ENCODE measurements at regions not wholly inside any gene's neighbourhood (a gene's known extent, or its start where the extent isn't known, plus 50 kb on each side); places are given as distances from the start of the nearest gene placed in this dataset.
"Not testable (repeated sequence)": the region's sequence is repeated elsewhere in the genome, so short reads cannot be mapped to it uniquely, and the experiment has no call there.

DNA sequence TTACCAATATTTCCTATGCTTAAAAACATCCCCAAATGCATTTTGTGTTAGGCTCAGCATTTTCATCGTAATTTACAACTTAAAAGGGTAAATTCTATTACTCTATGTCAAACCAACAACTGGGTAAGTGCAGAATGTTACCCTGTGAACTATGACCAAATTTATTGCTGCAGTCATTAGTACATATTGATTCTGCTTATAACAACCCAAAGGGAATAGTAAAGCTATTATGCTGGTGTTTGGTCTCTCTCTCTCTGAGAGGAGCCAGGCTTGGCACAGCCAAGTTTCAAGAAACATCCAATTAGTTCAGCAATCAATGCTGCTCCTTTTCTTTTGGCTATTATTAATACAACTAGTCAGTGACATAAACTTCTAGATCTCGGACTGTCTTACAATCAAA, 747.7 kb downstream of the CENPC start:
- TF ChIP-seq POLR2A (IDR thresholded peaks at IDR 0.05) (no peak), EP300 (IDR thresholded peaks at IDR 0.05) (no peak), POLR2AphosphoS5 (IDR thresholded peaks at IDR 0.05) (no peak)
- TF ChIP-seq, protein P1, sequence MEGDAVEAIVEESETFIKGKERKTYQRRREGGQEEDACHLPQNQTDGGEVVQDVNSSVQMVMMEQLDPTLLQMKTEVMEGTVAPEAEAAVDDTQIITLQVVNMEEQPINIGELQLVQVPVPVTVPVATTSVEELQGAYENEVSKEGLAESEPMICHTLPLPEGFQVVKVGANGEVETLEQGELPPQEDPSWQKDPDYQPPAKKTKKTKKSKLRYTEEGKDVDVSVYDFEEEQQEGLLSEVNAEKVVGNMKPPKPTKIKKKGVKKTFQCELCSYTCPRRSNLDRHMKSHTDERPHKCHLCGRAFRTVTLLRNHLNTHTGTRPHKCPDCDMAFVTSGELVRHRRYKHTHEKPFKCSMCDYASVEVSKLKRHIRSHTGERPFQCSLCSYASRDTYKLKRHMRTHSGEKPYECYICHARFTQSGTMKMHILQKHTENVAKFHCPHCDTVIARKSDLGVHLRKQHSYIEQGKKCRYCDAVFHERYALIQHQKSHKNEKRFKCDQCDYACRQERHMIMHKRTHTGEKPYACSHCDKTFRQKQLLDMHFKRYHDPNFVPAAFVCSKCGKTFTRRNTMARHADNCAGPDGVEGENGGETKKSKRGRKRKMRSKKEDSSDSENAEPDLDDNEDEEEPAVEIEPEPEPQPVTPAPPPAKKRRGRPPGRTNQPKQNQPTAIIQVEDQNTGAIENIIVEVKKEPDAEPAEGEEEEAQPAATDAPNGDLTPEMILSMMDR (IDR thresholded peaks at IDR 0.05), result no peak
- Histone ChIP-seq H3K36me3 (no peaks in the 10 kb centered on the region), H3K27me3 (no peaks in the 10 kb centered on the region), H3K27ac (no peak overlapping the region), H3K9me3 (no peaks in the 10 kb centered on the region), H3K4me1 (no peaks in the 10 kb centered on the region), H3K4me3 (no peak overlapping the region)
- intact Hi-C loops (cut with DNase I), result no loop called here
- WGBS, 2 donors, result 75 to 76% methylated on average over 2 of the region's 2 CpGs
- DNase-seq, result no peak

DNA sequence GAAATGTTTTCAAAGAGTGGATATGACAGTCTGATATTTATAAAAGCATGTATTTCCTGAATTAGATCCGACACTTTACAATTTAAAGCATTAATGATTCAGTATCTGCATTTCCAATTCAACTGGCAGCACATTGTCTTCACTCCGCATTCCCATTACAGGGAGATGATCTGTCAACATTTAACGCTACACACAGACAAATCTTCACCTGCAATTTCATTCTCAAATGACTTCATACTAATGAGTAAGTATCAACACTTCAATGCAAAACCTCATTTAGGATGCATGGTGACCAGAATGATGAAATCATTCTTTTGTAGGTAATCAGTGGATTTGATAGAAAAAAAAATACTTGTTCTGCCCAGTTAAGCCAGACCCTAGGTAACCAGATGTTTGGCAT, 749.6 kb downstream of the CENPC start:
- WGBS, 2 donors, result 88 to 89% methylated on average over 3 of the region's 3 CpGs
- TF ChIP-seq POLR2AphosphoS5 (IDR thresholded peaks at IDR 0.05), result no peak
- no peak for TF ChIP-seq POLR2A (IDR thresholded peaks at IDR 0.05)
- Histone ChIP-seq H3K4me1 (no peaks in the 10 kb centered on the region), H3K36me3 (no peaks in the 10 kb centered on the region), H3K27ac (no peak overlapping the region), H3K4me3 (no peak overlapping the region), H3K9me3 (no peaks in the 10 kb centered on the region), H3K27me3 (no peaks in the 10 kb centered on the region)
- intact Hi-C loops (cut with DNase I), result no loop called here
- DNase-seq, result no peak

DNA sequence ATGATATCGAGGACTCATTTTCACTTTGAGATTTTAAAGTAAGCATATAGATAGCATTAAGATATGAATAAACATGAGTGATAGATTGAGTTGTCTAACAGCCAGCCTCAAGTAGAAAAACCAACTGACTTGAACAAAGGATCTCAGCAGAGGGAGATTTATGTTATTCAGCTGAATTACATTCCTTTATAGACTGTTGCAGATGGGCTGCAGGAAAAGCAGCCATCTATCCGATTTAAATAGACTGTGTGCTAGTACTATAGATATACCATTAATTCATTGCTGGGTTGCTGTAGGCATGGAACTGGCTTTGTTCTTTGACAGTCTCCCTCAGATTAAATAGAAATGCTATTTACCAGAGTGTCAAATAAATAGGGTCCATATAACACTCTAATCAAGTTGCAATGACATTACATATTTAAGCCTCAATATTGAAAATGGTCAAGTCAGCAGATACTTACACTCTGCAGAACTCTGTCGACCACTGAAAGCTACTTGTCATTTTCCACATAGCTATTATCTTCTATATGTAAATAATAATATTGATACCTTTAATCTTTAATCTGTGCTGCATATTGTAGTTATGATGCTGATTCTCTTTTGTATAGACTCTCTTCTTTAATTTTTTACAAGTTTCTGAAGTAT, 750.8 kb downstream of the CENPC start:
- TF ChIP-seq POLR2AphosphoS5 (IDR thresholded peaks at IDR 0.05) (no peak), EP300 (IDR thresholded peaks at IDR 0.05) (no peak), POLR2A (IDR thresholded peaks at IDR 0.05) (no peak)
- TF ChIP-seq, protein P1 (IDR thresholded peaks at IDR 0.05), result no peak
- Histone ChIP-seq H3K4me3 (no peak overlapping the region), H3K9me3 (no peaks in the 10 kb centered on the region), H3K27me3 (no peaks in the 10 kb centered on the region), H3K36me3 (no peaks in the 10 kb centered on the region), H3K27ac (no peak overlapping the region), H3K4me1 (no peaks in the 10 kb centered on the region)
- DNase-seq, result no peak
- intact Hi-C loops (cut with DNase I), result no loop called here
- WGBS, 2 donors, result 74 to 82% methylated on average over 3 of the region's 3 CpGs

DNA sequence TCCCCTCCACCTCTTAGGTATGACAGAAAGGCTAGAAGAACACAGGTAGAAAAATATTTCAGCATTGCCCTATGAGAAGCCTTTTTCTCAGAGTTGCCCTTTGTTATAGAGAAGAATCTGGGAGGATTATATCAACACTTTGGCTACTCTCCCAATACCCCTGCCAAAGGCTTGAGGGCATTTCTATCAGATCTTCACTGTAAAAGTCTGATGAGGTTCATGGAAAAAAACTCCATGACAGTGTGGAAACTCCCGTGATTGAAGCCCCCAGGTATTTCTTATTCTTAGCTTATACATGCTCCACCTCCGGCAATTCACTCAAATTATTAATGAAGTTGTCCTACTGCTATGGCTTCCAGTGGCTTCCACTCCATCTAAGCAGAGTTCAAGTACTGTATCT, 753.6 kb downstream of the CENPC start:
- Histone ChIP-seq H3K4me3 (no peak overlapping the region), H3K27me3 (no peaks in the 10 kb centered on the region), H3K9me3 (no peaks in the 10 kb centered on the region), H3K36me3 (no peaks in the 10 kb centered on the region), H3K27ac (no peak overlapping the region), H3K4me1 (no peaks in the 10 kb centered on the region)
- intact Hi-C loops (cut with DNase I), result no loop called here
- no peak for DNase-seq
- WGBS, 2 donors, result 82 to 86% methylated on average over 2 of the region's 2 CpGs
- TF ChIP-seq EP300 (IDR thresholded peaks at IDR 0.05), result no peak
- TF ChIP-seq POLR2AphosphoS5 (IDR thresholded peaks at IDR 0.05), result no peak
- TF ChIP-seq, protein P1 (IDR thresholded peaks at IDR 0.05), result no peak

DNA sequence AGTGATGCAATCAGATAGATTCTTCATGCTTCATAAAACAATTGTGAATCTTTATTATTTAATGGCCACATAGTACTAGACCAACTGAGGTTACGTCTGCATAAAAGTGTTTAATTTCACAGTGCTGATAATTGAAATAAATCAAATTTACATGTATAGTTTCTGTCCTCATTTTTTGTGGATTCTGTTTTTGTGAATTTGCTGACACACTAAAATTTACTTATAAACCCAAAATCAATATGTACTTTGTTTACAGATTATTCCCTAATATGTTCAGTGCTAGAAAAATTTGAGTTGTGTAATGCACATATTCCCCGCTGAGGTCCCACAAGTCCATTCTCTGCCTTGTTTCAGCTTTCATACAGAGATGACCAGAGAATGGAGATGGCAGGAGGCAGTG, 759.8 kb downstream of the CENPC start:
- intact Hi-C loops (cut with DNase I), result no loop called here
- no peaks in the 10 kb centered on the region for H3K4me1 ChIP-seq
- no peaks in the 10 kb centered on the region for H3K36me3 ChIP-seq
- H3K9me3 ChIP-seq, result no peaks in the 10 kb centered on the region
- TF ChIP-seq, protein P1 (IDR thresholded peaks at IDR 0.05), result no peak
- TF ChIP-seq POLR2A (IDR thresholded peaks at IDR 0.05), result no peak
- no peak for TF ChIP-seq POLR2AphosphoS5 (IDR thresholded peaks at IDR 0.05)
- TF ChIP-seq EP300 (IDR thresholded peaks at IDR 0.05), result no peak
- H3K4me3 ChIP-seq, result no peak overlapping the region
- 86 to 91% methylated on average over 2 of the region's 2 CpGs for WGBS, 2 donors
- no peak for DNase-seq
- no peaks in the 10 kb centered on the region for H3K27me3 ChIP-seq
- no peak overlapping the region for H3K27ac ChIP-seq

DNA sequence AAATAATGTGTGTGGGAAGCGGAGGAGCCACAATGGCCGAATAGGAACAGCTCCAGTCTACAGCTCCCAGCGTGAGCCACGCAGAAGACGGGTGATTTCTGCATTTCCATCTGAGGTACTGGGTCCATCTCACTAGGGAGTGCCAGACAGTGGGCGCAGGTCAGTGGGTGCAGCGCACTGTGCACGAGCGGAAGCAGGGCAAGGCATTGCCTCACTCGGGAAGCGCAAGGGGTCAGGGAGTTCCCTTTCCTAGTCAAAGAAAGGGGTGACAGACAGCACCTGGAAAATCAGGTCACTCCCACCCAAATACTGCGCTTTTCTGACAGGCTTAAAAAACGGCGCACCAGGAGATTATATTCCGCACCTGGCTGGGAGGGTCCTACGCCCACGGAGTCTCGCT, 762.6 kb downstream of the CENPC start:
- intact Hi-C loops (cut with DNase I); H3K4me1 ChIP-seq: not testable (repeated sequence)
- 94% methylated on average over 18 of the region's 18 CpGs for WGBS, 2 donors

More for the DNA sequence above, 762.6 kb downstream of the CENPC start:
- H3K27me3 ChIP-seq, H3K9me3 ChIP-seq, H3K27ac ChIP-seq, H3K4me3 ChIP-seq, H3K36me3 ChIP-seq, DNase-seq: not testable (repeated sequence)
